SK-N-SH (cell line): ENCODE measurements at regions not wholly inside any gene's neighbourhood (a gene's known extent, or its start where the extent isn't known, plus 50 kb on each side); places are given as distances from the start of the nearest gene placed in this dataset.

Experiments
- CTCF ChIA-PET: fragments of 300-600, 350-600 bp; formaldehyde crosslinking; extraction: SDS; loops from one replicate; lab custom pipeline; 2021; lab: Yijun Ruan, JAX
- POLR2A ChIA-PET: fragments of 350-600 bp; sonication (Branson Sonifier 250); formaldehyde crosslinking; extraction: SDS; loops from one replicate; lab custom pipeline; 2020; ENCODE audit warnings: antibody characterized with exemption, inconsistent platforms; lab: Yijun Ruan, JAX
- DNase-seq: peaks from one replicate; pipeline ENCODE4 v3.0.0; 2012
- H2AFZ ChIP-seq: fragments of 200-600 bp; sonication (generic); 2 replicates; pipeline ENCODE4 v1.8.1; 2016; ENCODE audit warnings: antibody characterized with exemption, mild to moderate bottlenecking, low read depth
- H3F3A ChIP-seq: fragments of 200-600 bp; sonication (generic); replicated peaks from 2 replicates; pipeline ENCODE3; 2016; ENCODE audit warnings: antibody characterized with exemption, mild to moderate bottlenecking; ENCODE audit not compliant: insufficient read depth
- H3K27ac ChIP-seq, 2 experiments: fragments of 200-500 bp in 1 of 2; fragments of 200-600 bp in 1 of 2; sonication (Bioruptor generic) in 1 of 2; sonication (generic), shearing (Covaris generic) in 1 of 2; 2 replicates each; pipeline versions ENCODE4 v1.5.1 to v1.6.1; 2014 to 2016; ENCODE audit warnings: low read depth in 2 of 2, inconsistent platforms in 1 of 2, low read length in 1 of 2, mild to moderate bottlenecking in 1 of 2, mixed read lengths in 1 of 2
- H3K27me3 ChIP-seq: fragments of 200-600 bp; sonication (generic), shearing (Covaris generic); 2 replicates; pipeline ENCODE4 v1.6.1; 2016; ENCODE audit warnings: mixed run types; ENCODE audit not compliant: insufficient read depth
- H3K36me3 ChIP-seq, 2 experiments: fragments of 200-500 bp in 1 of 2; fragments of 200-600 bp in 1 of 2; sonication (Bioruptor generic) in 1 of 2; sonication (generic) in 1 of 2; replicated peaks in 1 of 2; 2 replicates each; pipeline versions ENCODE3 to v1.5.1; 2014 to 2016; ENCODE audit warnings: low read length in 1 of 2, mild to moderate bottlenecking in 1 of 2; ENCODE audit not compliant: insufficient read depth in 2 of 2, control insufficient read depth in 1 of 2
- H3K4me1 ChIP-seq, 2 experiments: fragments of 200-500 bp in 1 of 2; fragments of 200-600 bp in 1 of 2; sonication (Bioruptor generic) in 1 of 2; sonication (generic), shearing (Covaris generic) in 1 of 2; 2 replicates each; pipeline versions ENCODE4 v1.5.1 to v1.6.1; 2014 to 2016; ENCODE audit warnings: low read depth in 1 of 2, low read length in 1 of 2, mixed run types in 1 of 2; ENCODE audit not compliant: insufficient read depth in 2 of 2, control insufficient read depth in 1 of 2
- H3K4me2 ChIP-seq: fragments of 200-600 bp; sonication (generic), shearing (Covaris generic); 2 replicates; pipeline ENCODE4 v1.6.1; 2017; ENCODE audit warnings: mixed run types
- H3K4me3 ChIP-seq, 2 experiments: fragments of 200-500 bp in 1 of 2; fragments of 200-600 bp in 1 of 2; sonication (Bioruptor generic) in 1 of 2; sonication (generic), shearing (Covaris generic) in 1 of 2; 2 replicates each; pipeline versions ENCODE4 v1.5.1 to v1.8.1; 2014 to 2016; ENCODE audit warnings: low read depth in 2 of 2, inconsistent platforms in 1 of 2, low read length in 1 of 2, mild to moderate bottlenecking in 1 of 2, mixed read lengths in 1 of 2, moderate library complexity in 1 of 2
- H3K79me2 ChIP-seq: fragments of 200-600 bp; sonication (generic); 2 replicates; pipeline ENCODE4 v1.8.1; 2017; ENCODE audit warnings: mild to moderate bottlenecking; ENCODE audit not compliant: insufficient read depth
- H3K9ac ChIP-seq: fragments of 200-600 bp; sonication (generic); 2 replicates; pipeline ENCODE4 v1.6.1; 2017; ENCODE audit warnings: mixed run types
- H3K9me2 ChIP-seq: fragments of 200-600 bp; sonication (generic); 2 replicates; pipeline ENCODE4 v1.6.1; 2017; ENCODE audit warnings: mixed run types
- H3K9me3 ChIP-seq: fragments of 200-600 bp; sonication (generic); 2 replicates; pipeline ENCODE4 v1.6.1; 2017; ENCODE audit warnings: mixed run types, mild to moderate bottlenecking, moderate library complexity
- H4K20me1 ChIP-seq: fragments of 200-600 bp; sonication (generic); 2 replicates; pipeline ENCODE4 v1.6.1; 2017; ENCODE audit warnings: mild to moderate bottlenecking, mixed run types; ENCODE audit not compliant: insufficient read depth
- FOXJ3 ChIP-seq: sonication (generic); formaldehyde crosslinking; IDR thresholded peaks from 2 replicates; pipeline ENCODE4 v1.5.1; 2020; ENCODE audit warnings: mild to moderate bottlenecking, missing genetic modification reagents
- FOXM1 ChIP-seq: IDR thresholded peaks from 2 replicates; pipeline ENCODE4 v1.4.0; 2012; ENCODE audit warnings: low read depth, mild to moderate bottlenecking
- JUND ChIP-seq: IDR thresholded peaks from 2 replicates; pipeline ENCODE4 v1.4.0; 2012
- MEF2A ChIP-seq: IDR thresholded peaks from 2 replicates; pipeline ENCODE4 v1.4.0; 2012; ENCODE audit warnings: low read depth, borderline replicate concordance
- SIN3A ChIP-seq: IDR thresholded peaks from 2 replicates; pipeline ENCODE4 v1.6.1; 2012; ENCODE audit warnings: low read depth, mild to moderate bottlenecking, low read length, moderate library complexity, borderline replicate concordance
- YY1 ChIP-seq: IDR thresholded peaks from 2 replicates; pipeline ENCODE4 v1.4.0; 2012; ENCODE audit warnings: low read depth, mild to moderate bottlenecking
- WGBS: methylation state at CpG from one replicate; pipeline ENCODE4 v1.1.6; 2017; ENCODE audit warnings: low lambda C conversion rate; 5-methylcytosine and 5-hydroxymethylcytosine counted together
- TF ChIP-seq, protein P1 (sequence below): IDR thresholded peaks from 2 replicates; pipeline ENCODE4 v1.4.0; 2012; ENCODE audit warnings: low read depth, borderline replicate concordance
- TF ChIP-seq, protein P2 (sequence below): IDR thresholded peaks from 2 replicates; pipeline ENCODE4 v1.6.1; 2012; ENCODE audit warnings: mild to moderate bottlenecking, low read depth, low read length, moderate library complexity
- TF ChIP-seq, protein P3 (sequence below): fragments of 200-600 bp; sonication (generic); IDR thresholded peaks from 2 replicates; pipeline ENCODE4 v1.6.1; 2017; ENCODE audit warnings: antibody characterized with exemption, mild to moderate bottlenecking, moderate library complexity
- TF ChIP-seq, protein P4 (sequence below): IDR thresholded peaks from 2 replicates; pipeline ENCODE4 v1.4.0; 2012; ENCODE audit warnings: low read depth, borderline replicate concordance

DNA sequence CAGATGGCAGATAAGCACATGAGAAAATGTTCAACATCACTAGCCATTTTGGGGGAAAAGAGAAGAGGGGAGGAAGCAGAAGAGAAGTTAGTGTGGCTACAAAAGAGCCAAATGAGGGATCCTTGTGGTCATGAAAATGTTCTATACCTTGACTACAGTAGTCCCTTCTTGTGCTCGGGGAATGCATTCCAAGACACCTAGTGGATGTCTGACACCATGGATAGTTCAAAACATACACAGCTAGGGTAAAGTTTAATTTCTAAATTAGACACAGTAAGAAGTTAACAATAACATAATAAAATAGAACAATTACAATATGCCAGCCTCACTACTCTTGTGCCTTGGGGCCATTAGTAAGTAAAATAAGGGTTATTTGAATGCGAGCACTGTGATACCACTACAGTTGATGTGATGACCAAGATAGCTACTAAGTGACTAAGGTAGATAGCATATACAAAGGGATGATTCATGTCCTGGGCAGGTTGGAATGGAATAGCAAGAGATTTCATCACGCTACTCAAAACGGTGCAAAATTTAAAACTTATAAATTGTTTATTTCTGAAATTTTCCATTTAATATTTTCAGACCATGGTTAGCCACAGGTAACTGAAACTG, 344.1 kb downstream of the NR2F1-AS1 start:
- H2AFZ ChIP-seq, result no peak overlapping the region
- no peak for TF ChIP-seq MEF2A
- no peak for TF ChIP-seq FOXM1
- TF ChIP-seq, protein P1, sequence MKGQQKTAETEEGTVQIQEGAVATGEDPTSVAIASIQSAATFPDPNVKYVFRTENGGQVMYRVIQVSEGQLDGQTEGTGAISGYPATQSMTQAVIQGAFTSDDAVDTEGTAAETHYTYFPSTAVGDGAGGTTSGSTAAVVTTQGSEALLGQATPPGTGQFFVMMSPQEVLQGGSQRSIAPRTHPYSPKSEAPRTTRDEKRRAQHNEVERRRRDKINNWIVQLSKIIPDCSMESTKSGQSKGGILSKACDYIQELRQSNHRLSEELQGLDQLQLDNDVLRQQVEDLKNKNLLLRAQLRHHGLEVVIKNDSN, result no peak
- TF ChIP-seq, protein P2, sequence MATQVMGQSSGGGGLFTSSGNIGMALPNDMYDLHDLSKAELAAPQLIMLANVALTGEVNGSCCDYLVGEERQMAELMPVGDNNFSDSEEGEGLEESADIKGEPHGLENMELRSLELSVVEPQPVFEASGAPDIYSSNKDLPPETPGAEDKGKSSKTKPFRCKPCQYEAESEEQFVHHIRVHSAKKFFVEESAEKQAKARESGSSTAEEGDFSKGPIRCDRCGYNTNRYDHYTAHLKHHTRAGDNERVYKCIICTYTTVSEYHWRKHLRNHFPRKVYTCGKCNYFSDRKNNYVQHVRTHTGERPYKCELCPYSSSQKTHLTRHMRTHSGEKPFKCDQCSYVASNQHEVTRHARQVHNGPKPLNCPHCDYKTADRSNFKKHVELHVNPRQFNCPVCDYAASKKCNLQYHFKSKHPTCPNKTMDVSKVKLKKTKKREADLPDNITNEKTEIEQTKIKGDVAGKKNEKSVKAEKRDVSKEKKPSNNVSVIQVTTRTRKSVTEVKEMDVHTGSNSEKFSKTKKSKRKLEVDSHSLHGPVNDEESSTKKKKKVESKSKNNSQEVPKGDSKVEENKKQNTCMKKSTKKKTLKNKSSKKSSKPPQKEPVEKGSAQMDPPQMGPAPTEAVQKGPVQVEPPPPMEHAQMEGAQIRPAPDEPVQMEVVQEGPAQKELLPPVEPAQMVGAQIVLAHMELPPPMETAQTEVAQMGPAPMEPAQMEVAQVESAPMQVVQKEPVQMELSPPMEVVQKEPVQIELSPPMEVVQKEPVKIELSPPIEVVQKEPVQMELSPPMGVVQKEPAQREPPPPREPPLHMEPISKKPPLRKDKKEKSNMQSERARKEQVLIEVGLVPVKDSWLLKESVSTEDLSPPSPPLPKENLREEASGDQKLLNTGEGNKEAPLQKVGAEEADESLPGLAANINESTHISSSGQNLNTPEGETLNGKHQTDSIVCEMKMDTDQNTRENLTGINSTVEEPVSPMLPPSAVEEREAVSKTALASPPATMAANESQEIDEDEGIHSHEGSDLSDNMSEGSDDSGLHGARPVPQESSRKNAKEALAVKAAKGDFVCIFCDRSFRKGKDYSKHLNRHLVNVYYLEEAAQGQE, result no peak
- TF ChIP-seq, protein P3, sequence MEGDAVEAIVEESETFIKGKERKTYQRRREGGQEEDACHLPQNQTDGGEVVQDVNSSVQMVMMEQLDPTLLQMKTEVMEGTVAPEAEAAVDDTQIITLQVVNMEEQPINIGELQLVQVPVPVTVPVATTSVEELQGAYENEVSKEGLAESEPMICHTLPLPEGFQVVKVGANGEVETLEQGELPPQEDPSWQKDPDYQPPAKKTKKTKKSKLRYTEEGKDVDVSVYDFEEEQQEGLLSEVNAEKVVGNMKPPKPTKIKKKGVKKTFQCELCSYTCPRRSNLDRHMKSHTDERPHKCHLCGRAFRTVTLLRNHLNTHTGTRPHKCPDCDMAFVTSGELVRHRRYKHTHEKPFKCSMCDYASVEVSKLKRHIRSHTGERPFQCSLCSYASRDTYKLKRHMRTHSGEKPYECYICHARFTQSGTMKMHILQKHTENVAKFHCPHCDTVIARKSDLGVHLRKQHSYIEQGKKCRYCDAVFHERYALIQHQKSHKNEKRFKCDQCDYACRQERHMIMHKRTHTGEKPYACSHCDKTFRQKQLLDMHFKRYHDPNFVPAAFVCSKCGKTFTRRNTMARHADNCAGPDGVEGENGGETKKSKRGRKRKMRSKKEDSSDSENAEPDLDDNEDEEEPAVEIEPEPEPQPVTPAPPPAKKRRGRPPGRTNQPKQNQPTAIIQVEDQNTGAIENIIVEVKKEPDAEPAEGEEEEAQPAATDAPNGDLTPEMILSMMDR, result no peak
- no peak for TF ChIP-seq SIN3A
- no peak for TF ChIP-seq YY1
- H3F3A ChIP-seq, result peaks cover 3% of the 10 kb centered on the region
- H3K9me2 ChIP-seq, result no peaks in the 10 kb centered on the region
- H4K20me1 ChIP-seq, result no peaks in the 10 kb centered on the region
- no peak for DNase-seq
- H3K4me2 ChIP-seq, result no peak overlapping the region
- POLR2A ChIA-PET, result no interaction called here
- H3K9me3 ChIP-seq, result no peaks in the 10 kb centered on the region
- no peak overlapping the region for H3K27ac ChIP-seq
- no peaks in the 10 kb centered on the region for H3K79me2 ChIP-seq
- H3K9ac ChIP-seq, result no peak overlapping the region
- WGBS, result 83% methylated on average over 4 of the region's 4 CpGs
- no peaks in the 10 kb centered on the region for H3K36me3 ChIP-seq
- CTCF ChIA-PET, result no interaction called here
- no peaks in the 10 kb centered on the region for H3K27me3 ChIP-seq
- H3K4me1 ChIP-seq, result no peaks in the 10 kb centered on the region
- no peak overlapping the region for H3K4me3 ChIP-seq

DNA sequence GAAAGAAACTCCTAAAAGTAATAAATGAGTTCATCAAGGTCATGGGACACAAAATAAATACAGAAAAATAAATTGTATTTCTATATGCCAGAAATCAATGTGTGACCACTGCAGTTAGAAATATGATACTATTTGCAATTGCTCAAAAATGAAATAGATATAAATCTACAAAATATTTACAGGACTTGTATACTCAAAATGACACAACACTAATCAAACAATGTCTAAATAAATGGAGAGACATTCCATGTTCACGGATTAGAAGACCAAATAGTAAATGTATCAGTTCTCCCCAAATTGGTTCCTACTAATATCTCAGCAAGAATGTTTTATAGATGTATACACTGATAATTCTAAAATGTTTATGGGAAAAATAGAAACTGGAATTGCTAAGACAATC, 345.3 kb downstream of the NR2F1-AS1 start:
- H3K9me3 ChIP-seq, result no peaks in the 10 kb centered on the region
- 77% methylated on average over 1 of the region's 1 CpG for WGBS
- H2AFZ ChIP-seq, result no peak overlapping the region
- H3K4me2 ChIP-seq, result no peak overlapping the region
- no peak overlapping the region for H3K4me3 ChIP-seq
- H3K79me2 ChIP-seq, result no peaks in the 10 kb centered on the region
- no peak overlapping the region for H3K27ac ChIP-seq
- no peaks in the 10 kb centered on the region for H3K36me3 ChIP-seq
- no peak for DNase-seq
- H3K9ac ChIP-seq, result no peak overlapping the region
- H3K27me3 ChIP-seq, result no peaks in the 10 kb centered on the region
- TF ChIP-seq, protein P4, sequence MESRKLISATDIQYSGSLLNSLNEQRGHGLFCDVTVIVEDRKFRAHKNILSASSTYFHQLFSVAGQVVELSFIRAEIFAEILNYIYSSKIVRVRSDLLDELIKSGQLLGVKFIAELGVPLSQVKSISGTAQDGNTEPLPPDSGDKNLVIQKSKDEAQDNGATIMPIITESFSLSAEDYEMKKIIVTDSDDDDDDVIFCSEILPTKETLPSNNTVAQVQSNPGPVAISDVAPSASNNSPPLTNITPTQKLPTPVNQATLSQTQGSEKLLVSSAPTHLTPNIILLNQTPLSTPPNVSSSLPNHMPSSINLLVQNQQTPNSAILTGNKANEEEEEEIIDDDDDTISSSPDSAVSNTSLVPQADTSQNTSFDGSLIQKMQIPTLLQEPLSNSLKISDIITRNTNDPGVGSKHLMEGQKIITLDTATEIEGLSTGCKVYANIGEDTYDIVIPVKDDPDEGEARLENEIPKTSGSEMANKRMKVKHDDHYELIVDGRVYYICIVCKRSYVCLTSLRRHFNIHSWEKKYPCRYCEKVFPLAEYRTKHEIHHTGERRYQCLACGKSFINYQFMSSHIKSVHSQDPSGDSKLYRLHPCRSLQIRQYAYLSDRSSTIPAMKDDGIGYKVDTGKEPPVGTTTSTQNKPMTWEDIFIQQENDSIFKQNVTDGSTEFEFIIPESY, result no peak
- no peak for TF ChIP-seq JUND
- no peak for TF ChIP-seq FOXJ3 (CRISPR knock-in tag)
- peaks cover 3% of the 10 kb centered on the region for H3F3A ChIP-seq
- CTCF ChIA-PET, result no interaction called here
- H3K9me2 ChIP-seq, result no peaks in the 10 kb centered on the region
- no peaks in the 10 kb centered on the region for H3K4me1 ChIP-seq
- POLR2A ChIA-PET, result no interaction called here
- no peaks in the 10 kb centered on the region for H4K20me1 ChIP-seq
